Smooth muscle cell (in vitro differentiated cells): ENCODE measurements at regions not wholly inside any gene's neighbourhood (a gene's known extent, or its start where the extent isn't known, plus 50 kb on each side); places are given as distances from the start of the nearest gene placed in this dataset.

ENCODE experiments used
- DNase-seq: peaks from one replicate; lab custom pipeline; 2025; ENCODE audit not compliant: unreplicated experiment; lab: John Stamatoyannopoulos, UW
- H2AFZ ChIP-seq: fragments of 200-600 bp; sonication (generic); 2 replicates; pipeline ENCODE4 v1.6.0; 2016; ENCODE audit warnings: antibody characterized with exemption, low read depth, mild to moderate bottlenecking
- H3F3A ChIP-seq: fragments of 200-600 bp; sonication (generic); 2 replicates; pipeline ENCODE4 v1.6.0; 2017; ENCODE audit warnings: antibody characterized with exemption, low read depth
- H3K27ac ChIP-seq: fragments of 200-600 bp; sonication (generic); 2 replicates; pipeline ENCODE4 v1.5.1; 2016; ENCODE audit warnings: low read depth, mild to moderate bottlenecking
- H3K27me3 ChIP-seq: fragments of 200-600 bp; sonication (generic); 2 replicates; pipeline ENCODE4 v1.6.1; 2016; ENCODE audit warnings: low read depth, mild to moderate bottlenecking
- H3K36me3 ChIP-seq: fragments of 200-600 bp; sonication (generic); 2 replicates; pipeline ENCODE4 v1.5.1; 2016; ENCODE audit warnings: low read depth
- H3K4me1 ChIP-seq: fragments of 200-600 bp; sonication (generic); 2 replicates; pipeline ENCODE4 v1.5.1; 2016; ENCODE audit warnings: low read depth
- H3K4me2 ChIP-seq: fragments of 200-600 bp; sonication (generic); 2 replicates; pipeline ENCODE4 v1.6.0; 2016; ENCODE audit warnings: mild to moderate bottlenecking
- H3K4me3 ChIP-seq: fragments of 200-600 bp; sonication (generic); 2 replicates; pipeline ENCODE4 v1.5.1; 2016; ENCODE audit warnings: mild to moderate bottlenecking
- H3K79me2 ChIP-seq: fragments of 200-600 bp; sonication (generic); 2 replicates; pipeline ENCODE4 v1.6.0; 2016; ENCODE audit warnings: low read depth, mild to moderate bottlenecking
- H3K9ac ChIP-seq: fragments of 200-600 bp; sonication (generic); 2 replicates; pipeline ENCODE4 v1.6.0; 2016; ENCODE audit warnings: low read depth
- H3K9me3 ChIP-seq: fragments of 200-600 bp; sonication (generic); replicated peaks from 2 replicates; pipeline ENCODE4 v1.5.1; 2016; ENCODE audit warnings: low read depth
- H4K20me1 ChIP-seq: fragments of 200-600 bp; sonication (generic); 2 replicates; pipeline ENCODE4 v1.6.0; 2016; ENCODE audit warnings: low read depth
- CTCF ChIP-seq: fragments of 200-600 bp; sonication (generic); IDR thresholded peaks from 2 replicates; pipeline ENCODE4 v1.5.1; 2017; ENCODE audit warnings: borderline replicate concordance, mild to moderate bottlenecking, antibody characterized with exemption; ENCODE audit not compliant: insufficient read depth, poor library complexity, severe bottlenecking
- WGBS: methylation state at CpG from one replicate; pipeline ENCODE4 v1.1.7; 2016; ENCODE audit warnings: low lambda C conversion rate; 5-methylcytosine and 5-hydroxymethylcytosine counted together

GRCh38 chr13:104408733-104409132, 1342.5 kb upstream of the SLC10A2 start:
- DNase-seq: no peak
- Histone ChIP-seq H3K27me3 (no peaks in the 10 kb centered on the region), H3F3A (peaks cover 6% of the 10 kb centered on the region), H3K79me2 (no peaks in the 10 kb centered on the region), H3K27ac (no peak overlapping the region), H4K20me1 (no peaks in the 10 kb centered on the region), H2AFZ (no peak overlapping the region), H3K4me1 (no peaks in the 10 kb centered on the region), H3K9me3 (no peaks in the 10 kb centered on the region), H3K4me2 (peak overlapping the region; percentile 43), H3K9ac (no peak overlapping the region), H3K4me3 (no peak overlapping the region), H3K36me3 (no peaks in the 10 kb centered on the region)
- WGBS: 52% methylated on average over 1 of the region's 1 CpG
- no peak for TF ChIP-seq CTCF

- H3K79me2 ChIP-seq: no peaks in the 10 kb centered on the region
- H4K20me1 ChIP-seq: no peaks in the 10 kb centered on the region
- H3K36me3 ChIP-seq: no peaks in the 10 kb centered on the region
- H3F3A ChIP-seq: peaks cover 6% of the 10 kb centered on the region
- H3K4me2 ChIP-seq: peak overlapping the region; percentile 21
- WGBS: 35% methylated on average over 2 of the region's 2 CpGs
- no peak for TF ChIP-seq CTCF
- no peak overlapping the region for H2AFZ ChIP-seq
- H3K27ac ChIP-seq: no peak overlapping the region
- H3K4me3 ChIP-seq: no peak overlapping the region
- no peak overlapping the region for H3K9ac ChIP-seq
- no peaks in the 10 kb centered on the region for H3K27me3 ChIP-seq
- no peak for DNase-seq
- H3K9me3 ChIP-seq: no peaks in the 10 kb centered on the region
- no peaks in the 10 kb centered on the region for H3K4me1 ChIP-seq
These were observed 1338.1 kb upstream of the SLC10A2 start for GRCh38 chr13:104404325-104404724.

GRCh38 chr13:104389691-104390090, 1323.5 kb upstream of the SLC10A2 start:
- TF ChIP-seq CTCF: no peak
- WGBS: 62% methylated on average over 2 of the region's 2 CpGs
- DNase-seq: no peak
- Histone ChIP-seq H3F3A (no peaks in the 10 kb centered on the region), H3K4me3 (no peak overlapping the region), H3K27me3 (no peaks in the 10 kb centered on the region), H3K4me1 (no peaks in the 10 kb centered on the region), H3K9me3 (no peaks in the 10 kb centered on the region), H3K9ac (no peak overlapping the region), H2AFZ (no peak overlapping the region), H3K79me2 (no peaks in the 10 kb centered on the region), H3K27ac (no peak overlapping the region), H3K4me2 (no peak overlapping the region), H3K36me3 (no peaks in the 10 kb centered on the region), H4K20me1 (no peaks in the 10 kb centered on the region)

- Histone ChIP-seq H3K9ac (no peak overlapping the region), H2AFZ (no peak overlapping the region), H3K36me3 (no peaks in the 10 kb centered on the region), H3K79me2 (no peaks in the 10 kb centered on the region), H4K20me1 (no peaks in the 10 kb centered on the region), H3K9me3 (no peaks in the 10 kb centered on the region), H3K27ac (no peak overlapping the region), H3K4me2 (no peak overlapping the region), H3K4me1 (no peaks in the 10 kb centered on the region), H3F3A (no peaks in the 10 kb centered on the region), H3K27me3 (no peaks in the 10 kb centered on the region), H3K4me3 (no peak overlapping the region)
- no peak for TF ChIP-seq CTCF
- 62% methylated on average over 3 of the region's 3 CpGs for WGBS
- DNase-seq: no peak
These were observed 1321.3 kb upstream of the SLC10A2 start for GRCh38 chr13:104387510-104387909.
